Prostate gland (tissue), 2 donors: ENCODE measurements at regions not wholly inside any gene's neighbourhood (a gene's known extent, or its start where the extent isn't known, plus 50 kb on each side); places are given as distances from the start of the nearest gene placed in this dataset.

ENCODE experiments used
- DNase-seq: peaks from one replicate; pipeline ENCODE4 v3.0.0-alpha.2; 2019; ENCODE audit warnings: low spot score
- H3K27ac ChIP-seq, 2 donors: fragments of 200-600 bp; sonication (generic); 2 replicates each; pipeline ENCODE4 v1.5.1; 2017 to 2019
- H3K27me3 ChIP-seq: fragments of 200-600 bp; sonication (generic); replicated peaks from 2 replicates; pipeline ENCODE4 v1.5.1; 2019; ENCODE audit not compliant: insufficient read depth
- H3K36me3 ChIP-seq, 2 donors: fragments of 200-600 bp; sonication (generic); 1 replicate in 1 of 2; 2 replicates in 1 of 2; pipeline versions ENCODE4 v1.5.1 to v1.8.1; 2017 to 2019
- H3K4me1 ChIP-seq: fragments of 200-600 bp; sonication (generic); replicated peaks from 2 replicates; pipeline ENCODE4 v1.5.1; 2019
- H3K4me3 ChIP-seq, 2 donors: fragments of 200-600 bp; sonication (generic); 2 replicates each; pipeline ENCODE4 v1.5.1; 2017 to 2019
- H3K9me3 ChIP-seq: fragments of 200-600 bp; sonication (generic); 2 replicates; pipeline ENCODE4 v1.5.1; 2017
- POLR2A ChIP-seq: fragments of 450-650 bp; IDR thresholded peaks from one replicate; pipeline ENCODE4 v1.6.1; 2016; ENCODE audit warnings: antibody characterized with exemption, mild to moderate bottlenecking
- POLR2AphosphoS5 ChIP-seq: sonication (generic); formaldehyde crosslinking; IDR thresholded peaks from one replicate; pipeline ENCODE4 v1.6.1; 2017; ENCODE audit warnings: antibody characterized with exemption
- WGBS: methylation state at CpG from one replicate; pipeline ENCODE4 v1.1.5; 2018; 5-methylcytosine and 5-hydroxymethylcytosine counted together
- intact Hi-C: fragments of 100-400 bp; cut with DNase I; formaldehyde crosslinking; loops from one replicate; pipeline ENCODE4 v1.14.2; 2022
- TF ChIP-seq, protein P1 (sequence below), 4 experiments: fragments of 200-600 bp in 2 of 4; fragments of 450-650 bp in 2 of 4; sonication (generic) in 2 of 4; IDR thresholded peaks; 1 replicate in 3 of 4; 2 replicates in 1 of 4; pipeline ENCODE4 v1.5.1; 2016 to 2019; ENCODE audit warnings: antibody characterized with exemption in 4 of 4, mild to moderate bottlenecking in 2 of 4, moderate library complexity in 2 of 4

- H3K27ac ChIP-seq = no peak overlapping the region
- no peaks in the 10 kb centered on the region for H3K36me3 ChIP-seq
- no peak for TF ChIP-seq POLR2AphosphoS5
- TF ChIP-seq POLR2A = no peak
- TF ChIP-seq, protein P1, sequence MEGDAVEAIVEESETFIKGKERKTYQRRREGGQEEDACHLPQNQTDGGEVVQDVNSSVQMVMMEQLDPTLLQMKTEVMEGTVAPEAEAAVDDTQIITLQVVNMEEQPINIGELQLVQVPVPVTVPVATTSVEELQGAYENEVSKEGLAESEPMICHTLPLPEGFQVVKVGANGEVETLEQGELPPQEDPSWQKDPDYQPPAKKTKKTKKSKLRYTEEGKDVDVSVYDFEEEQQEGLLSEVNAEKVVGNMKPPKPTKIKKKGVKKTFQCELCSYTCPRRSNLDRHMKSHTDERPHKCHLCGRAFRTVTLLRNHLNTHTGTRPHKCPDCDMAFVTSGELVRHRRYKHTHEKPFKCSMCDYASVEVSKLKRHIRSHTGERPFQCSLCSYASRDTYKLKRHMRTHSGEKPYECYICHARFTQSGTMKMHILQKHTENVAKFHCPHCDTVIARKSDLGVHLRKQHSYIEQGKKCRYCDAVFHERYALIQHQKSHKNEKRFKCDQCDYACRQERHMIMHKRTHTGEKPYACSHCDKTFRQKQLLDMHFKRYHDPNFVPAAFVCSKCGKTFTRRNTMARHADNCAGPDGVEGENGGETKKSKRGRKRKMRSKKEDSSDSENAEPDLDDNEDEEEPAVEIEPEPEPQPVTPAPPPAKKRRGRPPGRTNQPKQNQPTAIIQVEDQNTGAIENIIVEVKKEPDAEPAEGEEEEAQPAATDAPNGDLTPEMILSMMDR (IDR thresholded peaks at IDR 0.05) = no peak
- DNase-seq = no peak
- no peak overlapping the region for H3K4me3 ChIP-seq
- no peaks in the 10 kb centered on the region for H3K4me1 ChIP-seq
- no peaks in the 10 kb centered on the region for H3K27me3 ChIP-seq
- 91% methylated on average over 3 of the region's 3 CpGs for WGBS
- H3K9me3 ChIP-seq = no peaks in the 10 kb centered on the region
- intact Hi-C loops = no loop called here
Observed at GRCh38 chr2:153189091-153189888, 289.3 kb downstream of the RPRM start.

- Histone ChIP-seq H3K4me3 (no peak overlapping the region), H3K4me1 (no peaks in the 10 kb centered on the region), H3K36me3 (no peaks in the 10 kb centered on the region), H3K9me3 (no peaks in the 10 kb centered on the region), H3K27me3 (no peaks in the 10 kb centered on the region), H3K27ac (no peak overlapping the region)
- TF ChIP-seq POLR2A (no peak), POLR2AphosphoS5 (no peak)
- TF ChIP-seq, protein P1 (IDR thresholded peaks at IDR 0.05) = no peak
- 95% methylated on average over 1 of the region's 1 CpG for WGBS
- no peak for DNase-seq
- intact Hi-C loops = no loop called here
Observed at GRCh38 chr2:153179808-153180207, 298.8 kb downstream of the RPRM start.

- DNase-seq = no peak
Observed at GRCh38 chr2:153169609-153170008, 309.0 kb downstream of the RPRM start.

DNA sequence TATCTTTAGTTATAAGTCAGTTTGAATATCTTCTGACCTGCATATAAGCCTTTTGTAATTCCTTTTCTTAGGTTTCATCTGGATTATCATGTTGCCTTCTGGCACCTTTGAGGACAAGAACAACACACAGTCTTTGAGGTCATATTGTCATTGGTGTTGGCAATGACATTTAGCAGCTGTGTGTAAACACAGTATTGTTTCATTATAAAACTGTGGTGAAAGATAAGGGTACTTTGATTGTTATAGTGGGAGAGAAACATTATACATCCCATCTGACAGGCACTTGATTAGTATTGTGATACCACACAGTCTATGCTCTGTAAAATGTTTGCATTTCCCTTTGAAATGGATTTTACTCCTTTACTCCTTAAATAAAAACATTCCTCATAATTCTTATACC, 313.5 kb downstream of the RPRM start:
- intact Hi-C loops = no loop called here
- Histone ChIP-seq H3K4me3 (no peak overlapping the region), H3K36me3 (no peaks in the 10 kb centered on the region), H3K4me1 (no peaks in the 10 kb centered on the region), H3K27me3 (no peaks in the 10 kb centered on the region), H3K9me3 (no peaks in the 10 kb centered on the region), H3K27ac (no peak overlapping the region)
- no peak for DNase-seq
- TF ChIP-seq POLR2AphosphoS5 (no peak), POLR2A (no peak)
- TF ChIP-seq, protein P1 (IDR thresholded peaks at IDR 0.05) = no peak

More at GRCh38 chr2:153169609-153170008, 309.0 kb downstream of the RPRM start:
- H3K27ac ChIP-seq = no peak overlapping the region
- intact Hi-C loops = no loop called here
- no peaks in the 10 kb centered on the region for H3K36me3 ChIP-seq
- no peaks in the 10 kb centered on the region for H3K27me3 ChIP-seq
- H3K4me3 ChIP-seq = no peak overlapping the region
- no peaks in the 10 kb centered on the region for H3K9me3 ChIP-seq
- H3K4me1 ChIP-seq = no peaks in the 10 kb centered on the region
- TF ChIP-seq POLR2AphosphoS5 (no peak), POLR2A (no peak)
- TF ChIP-seq, protein P1 (IDR thresholded peaks at IDR 0.05) = no peak

DNA sequence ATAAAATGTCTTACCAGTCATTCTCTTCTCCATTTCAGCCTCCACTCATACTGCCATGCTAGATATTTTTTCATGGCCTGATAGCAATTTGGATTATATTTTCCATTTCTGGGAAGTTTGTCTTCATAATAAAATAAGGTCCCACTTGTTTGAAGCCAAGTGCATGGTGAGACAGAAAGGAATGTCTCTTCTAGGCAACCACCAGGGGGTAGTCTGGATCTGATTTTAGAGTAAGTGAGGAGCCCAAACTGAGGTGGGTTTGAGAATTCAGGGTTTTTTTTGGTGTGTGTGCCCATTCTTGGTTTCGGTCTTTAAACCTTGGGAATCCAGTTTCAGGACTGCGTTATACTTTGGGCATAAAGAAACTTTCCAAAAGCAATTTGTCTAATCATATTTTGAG, 315.5 kb downstream of the RPRM start:
- Histone ChIP-seq H3K27ac (no peak overlapping the region), H3K27me3 (no peaks in the 10 kb centered on the region), H3K36me3 (no peaks in the 10 kb centered on the region), H3K4me3 (no peak overlapping the region), H3K9me3 (no peaks in the 10 kb centered on the region), H3K4me1 (no peaks in the 10 kb centered on the region)
- 59% methylated on average over 2 of the region's 2 CpGs for WGBS
- intact Hi-C loops = loop anchor here (5.0 kb wide), 1 partner anchor 314 kb away; the partner anchor contains the start of gene RPRM
- peak; percentile 9 for DNase-seq
- TF ChIP-seq POLR2AphosphoS5 (no peak), POLR2A (no peak)
- TF ChIP-seq, protein P1 (IDR thresholded peaks at IDR 0.05) = peak in 3 of 4 experiments; percentile 43 to 48 (median 47)
